Neuronal stem cell (in vitro differentiated cells): ENCODE measurements at regions not wholly inside any gene's neighbourhood (a gene's known extent, or its start where the extent isn't known, plus 50 kb on each side); places are given as distances from the start of the nearest gene placed in this dataset.

Source experiments
- DNase-seq: peaks from one replicate; pipeline ENCODE4 v3.0.0-alpha.2; 2013; ENCODE audit warnings: low spot score
- H2AFZ ChIP-seq: one replicate; pipeline ENCODE4 v1.6.1; 2013; ENCODE audit warnings: mild to moderate bottlenecking, low read length, inconsistent platforms
- H2AK5ac ChIP-seq: 2 replicates; pipeline ENCODE4 v1.6.1; 2013; ENCODE audit warnings: low read depth, mild to moderate bottlenecking, inconsistent platforms, low read length, moderate library complexity, mixed read lengths
- H2BK120ac ChIP-seq: 2 replicates; pipeline ENCODE4 v1.6.1; 2013; ENCODE audit warnings: low read depth, mild to moderate bottlenecking, inconsistent platforms, low read length, moderate library complexity, mixed read lengths
- H2BK12ac ChIP-seq: one replicate; pipeline ENCODE4 v1.6.1; 2013; ENCODE audit warnings: low read length, inconsistent platforms
- H2BK15ac ChIP-seq: 2 replicates; pipeline ENCODE4 v1.6.1; 2013; ENCODE audit warnings: mild to moderate bottlenecking, low read length, inconsistent platforms, mixed read lengths
- H2BK5ac ChIP-seq: one replicate; pipeline ENCODE4 v1.6.1; 2013; ENCODE audit warnings: inconsistent platforms, mild to moderate bottlenecking, low read length, moderate library complexity
- H3K14ac ChIP-seq: one replicate; pipeline ENCODE4 v1.6.1; 2013; ENCODE audit warnings: low read length, inconsistent platforms
- H3K18ac ChIP-seq: 2 replicates; pipeline ENCODE4 v1.6.1; 2013; ENCODE audit warnings: low read length, inconsistent platforms
- H3K23ac ChIP-seq: 2 replicates; pipeline ENCODE4 v1.6.1; 2013; ENCODE audit warnings: low read depth, mild to moderate bottlenecking, mixed read lengths, low read length, inconsistent platforms; ENCODE audit not compliant: poor library complexity
- H3K27ac ChIP-seq: replicated peaks from 3 replicates; pipeline ENCODE4 v1.5.1; 2013; ENCODE audit warnings: low read length, inconsistent platforms
- H3K27me3 ChIP-seq, 3 experiments: 2 replicates each; pipeline ENCODE4 v1.6.1; 2013; ENCODE audit warnings: low read length in 3 of 3, mild to moderate bottlenecking in 2 of 3, inconsistent platforms in 1 of 3, low read depth in 1 of 3, mixed read lengths in 1 of 3, moderate library complexity in 1 of 3; ENCODE audit not compliant: control insufficient read depth in 3 of 3, insufficient read depth in 3 of 3
- H3K36me3 ChIP-seq, 2 donors: replicated peaks in 1 of 2; 2 replicates each; pipeline ENCODE4 v1.6.1; 2013; ENCODE audit warnings: low read length in 2 of 2; ENCODE audit not compliant: control insufficient read depth in 2 of 2, insufficient read depth in 2 of 2
- H3K4ac ChIP-seq: 2 replicates; pipeline ENCODE4 v1.6.1; 2013; ENCODE audit warnings: inconsistent platforms, mild to moderate bottlenecking, low read length, moderate library complexity
- H3K4me1 ChIP-seq, 2 donors: 1 replicate in 1 of 2; 2 replicates in 1 of 2; pipeline ENCODE4 v1.6.1; 2013; ENCODE audit warnings: low read length in 2 of 2, low read depth in 1 of 2; ENCODE audit not compliant: control insufficient read depth in 2 of 2, insufficient read depth in 1 of 2
- H3K4me2 ChIP-seq: one replicate; pipeline ENCODE4 v1.6.1; 2013; ENCODE audit warnings: mild to moderate bottlenecking, low read length, inconsistent platforms; ENCODE audit not compliant: insufficient read depth, poor library complexity, severe bottlenecking
- H3K4me3 ChIP-seq, 2 donors: 2 replicates each; pipeline ENCODE4 v1.5.1; 2013; ENCODE audit warnings: low read length in 2 of 2, mild to moderate bottlenecking in 2 of 2, inconsistent platforms in 1 of 2, moderate library complexity in 1 of 2
- H3K79me1 ChIP-seq: one replicate; pipeline ENCODE4 v1.6.1; 2013; ENCODE audit warnings: low read depth, mild to moderate bottlenecking, inconsistent platforms, low read length, moderate library complexity
- H3K9ac ChIP-seq: one replicate; pipeline ENCODE4 v1.6.1; 2013; ENCODE audit warnings: mild to moderate bottlenecking, low read depth, low read length, inconsistent platforms; ENCODE audit not compliant: poor library complexity
- H3K9me3 ChIP-seq, 2 donors: replicated peaks in 1 of 2; 2 replicates each; pipeline versions ENCODE3 to v1.6.1; 2013; ENCODE audit warnings: low read length in 2 of 2, mild to moderate bottlenecking in 2 of 2, inconsistent platforms in 1 of 2, low read depth in 1 of 2, mixed read lengths in 1 of 2, moderate library complexity in 1 of 2; ENCODE audit not compliant: control insufficient read depth in 2 of 2, insufficient read depth in 1 of 2
- H4K8ac ChIP-seq: one replicate; pipeline ENCODE4 v1.6.1; 2013; ENCODE audit warnings: low read depth, mild to moderate bottlenecking, inconsistent platforms, low read length, moderate library complexity
- H4K91ac ChIP-seq: one replicate; pipeline ENCODE4 v1.6.1; 2013; ENCODE audit warnings: low read length, low read depth, mild to moderate bottlenecking, inconsistent platforms; ENCODE audit not compliant: poor library complexity
- WGBS, 2 donors: extraction: QIAGEN DNeasy Blood & Tissue Kit; methylation state at CpG; one replicate each; pipeline ENCODE4 v1.1.7; 2013; ENCODE audit warnings: missing lambda C conversion rate in 2 of 2, mixed read lengths in 1 of 2; ENCODE audit not compliant: insufficient read length in 2 of 2, insufficient replicate concordance in 1 of 2; ENCODE audit errors: extremely low coverage in 2 of 2; 5-methylcytosine and 5-hydroxymethylcytosine counted together

- Histone ChIP-seq H4K91ac (no peak overlapping the region), H2AK5ac (no peak overlapping the region), H2BK15ac (no peak overlapping the region), H3K36me3 (no peaks in the 10 kb centered on the region), H2AFZ (no peak overlapping the region), H2BK5ac (no peak overlapping the region), H2BK120ac (no peak overlapping the region), H3K14ac (no peak overlapping the region), H3K79me1 (no peaks in the 10 kb centered on the region), H2BK12ac (no peak overlapping the region), H3K9ac (no peak overlapping the region), H3K4me2 (no peak overlapping the region), H3K27me3 (no peaks in the 10 kb centered on the region), H3K4me3 (no peak overlapping the region), H3K23ac (no peak overlapping the region), H3K9me3 (no peaks in the 10 kb centered on the region), H3K18ac (no peak overlapping the region), H3K4me1 (peaks cover 11 to 33% of the 10 kb centered on the region in 2 donors), H3K4ac (no peak overlapping the region), H3K27ac (no peak overlapping the region), H4K8ac (no peak overlapping the region)
- DNase-seq = no peak
- WGBS, 2 donors = no CpG with 5 or more reads among the region's 1 CpG
Observed at GRCh38 chr2:66701656-66702055, 266.7 kb downstream of the MEIS1 start.

DNA sequence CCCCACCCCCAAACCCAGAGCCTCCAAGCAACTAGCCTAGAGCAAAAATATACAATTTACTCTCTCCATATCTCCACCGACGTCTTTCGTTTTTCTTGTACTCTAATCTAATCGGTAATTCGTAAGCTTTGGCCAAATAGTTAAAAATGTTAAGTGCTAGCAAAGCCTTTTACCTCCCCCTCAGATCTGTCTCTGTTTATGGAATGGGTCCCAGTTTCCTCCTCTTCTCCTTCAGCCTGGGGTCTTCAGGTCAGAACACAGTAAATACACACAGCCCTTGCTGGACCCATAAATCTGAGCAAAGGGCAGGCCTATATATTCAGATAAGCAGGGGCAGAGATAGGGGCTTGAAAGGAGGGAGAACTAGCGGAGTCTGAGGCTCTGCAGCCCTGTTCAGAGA, 267.4 kb downstream of the MEIS1 start:
- Histone ChIP-seq H3K27ac (no peak overlapping the region), H2BK5ac (no peak overlapping the region), H3K4me2 (no peak overlapping the region), H3K4ac (no peak overlapping the region), H4K91ac (no peak overlapping the region), H2BK120ac (no peak overlapping the region), H3K14ac (no peak overlapping the region), H3K79me1 (no peaks in the 10 kb centered on the region), H3K27me3 (no peaks in the 10 kb centered on the region), H3K23ac (no peak overlapping the region), H3K36me3 (no peaks in the 10 kb centered on the region), H2BK12ac (no peak overlapping the region), H3K4me1 (peaks cover 11 to 33% of the 10 kb centered on the region in 2 donors), H3K4me3 (no peak overlapping the region), H2AK5ac (no peak overlapping the region), H3K9me3 (no peaks in the 10 kb centered on the region), H3K9ac (no peak overlapping the region), H4K8ac (no peak overlapping the region), H2BK15ac (no peak overlapping the region), H2AFZ (no peak overlapping the region), H3K18ac (no peak overlapping the region)
- no peak for DNase-seq
- 100% methylated on average over 3 of the region's 6 CpGs; no CpG with 5 or more reads in 1 of the 2 donors for WGBS, 2 donors

GRCh38 chr2:66704786-66705185, 269.9 kb downstream of the MEIS1 start:
- Histone ChIP-seq H3K4me3 (no peak overlapping the region), H3K4me2 (no peak overlapping the region), H3K14ac (no peak overlapping the region), H4K91ac (no peak overlapping the region), H3K18ac (no peak overlapping the region), H3K27me3 (no peaks in the 10 kb centered on the region), H3K9me3 (no peaks in the 10 kb centered on the region), H2AK5ac (no peak overlapping the region), H3K23ac (no peak overlapping the region), H2BK120ac (no peak overlapping the region), H2BK12ac (no peak overlapping the region), H2AFZ (no peak overlapping the region), H3K36me3 (no peaks in the 10 kb centered on the region), H3K79me1 (no peaks in the 10 kb centered on the region), H3K4ac (no peak overlapping the region), H2BK15ac (no peak overlapping the region), H3K27ac (no peak overlapping the region), H2BK5ac (no peak overlapping the region), H3K9ac (no peak overlapping the region), H4K8ac (no peak overlapping the region), H3K4me1 (peaks cover 6 to 14% of the 10 kb centered on the region in 2 donors)
- DNase-seq = no peak

DNA sequence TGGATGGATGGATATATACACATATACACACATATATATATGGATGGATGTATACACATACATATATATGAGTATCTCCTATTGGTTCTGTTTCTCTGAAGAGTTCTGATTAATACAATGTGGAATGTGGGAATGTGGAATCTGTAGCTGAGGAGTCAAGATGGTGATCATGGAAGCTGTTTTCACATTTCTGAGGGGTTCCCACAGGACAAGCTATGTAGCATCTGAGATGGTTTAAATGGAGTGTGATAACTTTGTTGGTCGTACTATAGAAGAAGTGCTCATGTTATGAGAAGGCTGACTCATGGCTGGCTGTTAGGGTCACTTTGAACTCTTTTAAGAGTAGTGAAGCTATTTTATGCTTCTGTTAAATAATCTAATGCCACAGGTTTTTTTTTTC, 279.7 kb downstream of the MEIS1 start:
- Histone ChIP-seq H2BK12ac (no peak overlapping the region), H3K79me1 (no peaks in the 10 kb centered on the region), H3K4ac (no peak overlapping the region), H3K23ac (no peak overlapping the region), H3K18ac (no peak overlapping the region), H3K4me3 (no peak overlapping the region), H3K4me1 (peaks cover 5 to 19% of the 10 kb centered on the region in 2 donors), H2AFZ (no peak overlapping the region), H3K4me2 (no peak overlapping the region), H3K27me3 (no peaks in the 10 kb centered on the region), H3K9ac (no peak overlapping the region), H3K36me3 (no peaks in the 10 kb centered on the region), H4K8ac (no peak overlapping the region), H3K14ac (no peak overlapping the region), H2BK5ac (no peak overlapping the region), H3K9me3 (no peaks in the 10 kb centered on the region), H2BK15ac (no peak overlapping the region), H2BK120ac (no peak overlapping the region), H2AK5ac (no peak overlapping the region), H3K27ac (no peak overlapping the region), H4K91ac (no peak overlapping the region)
- no peak for DNase-seq
- no CpG with 5 or more reads among the region's 1 CpG for WGBS, 2 donors
